Stimulated activated CD8-positive, alpha-beta memory T cell treated with anti-CD3 and anti-CD28 coated beads, Interleukin-15, amount 100 ng/mL, for 4 hours (primary cell): ENCODE measurements at regions not wholly inside any gene's neighbourhood (a gene's known extent, or its start where the extent isn't known, plus 50 kb on each side); places are given as distances from the start of the nearest gene placed in this dataset.

Experiments
- DNase-seq, 2 donors: peaks; one replicate each; pipeline ENCODE4 v3.0.0-alpha.2; 2020; ENCODE audit warnings: low read depth in 2 of 2

GRCh38 chr1:47703156-47703825 lies 265.4 kb downstream of the FOXD2 start:
- DNase-seq: no peak

- DNase-seq: no peak
Observed at GRCh38 chr1:47703981-47704596, 266.2 kb downstream of the FOXD2 start.

GRCh38 chr1:47705517-47706130 lies 267.8 kb downstream of the FOXD2 start:
- no peak for DNase-seq

GRCh38 chr1:47707503-47707902 lies 269.7 kb downstream of the FOXD2 start:
- DNase-seq: no peak

GRCh38 chr1:47708019-47708535 lies 270.2 kb downstream of the FOXD2 start:
- no peak for DNase-seq

- DNase-seq: no peak
Observed at GRCh38 chr1:47708658-47709018, 270.8 kb downstream of the FOXD2 start.

- DNase-seq: no peak
Observed at GRCh38 chr1:47709019-47709871, 271.4 kb downstream of the FOXD2 start.

- DNase-seq: no peak
Observed at GRCh38 chr1:47709872-47710231, 272.0 kb downstream of the FOXD2 start.

- DNase-seq: peak; percentile 27 to 29
Observed at GRCh38 chr1:47710329-47711071, 272.7 kb downstream of the FOXD2 start.
